ENCODE measurements at regions not wholly inside any gene's neighbourhood (a gene's known extent, or its start where the extent isn't known, plus 50 kb on each side); places are given as distances from the start of the nearest gene placed in this dataset.

DNA sequence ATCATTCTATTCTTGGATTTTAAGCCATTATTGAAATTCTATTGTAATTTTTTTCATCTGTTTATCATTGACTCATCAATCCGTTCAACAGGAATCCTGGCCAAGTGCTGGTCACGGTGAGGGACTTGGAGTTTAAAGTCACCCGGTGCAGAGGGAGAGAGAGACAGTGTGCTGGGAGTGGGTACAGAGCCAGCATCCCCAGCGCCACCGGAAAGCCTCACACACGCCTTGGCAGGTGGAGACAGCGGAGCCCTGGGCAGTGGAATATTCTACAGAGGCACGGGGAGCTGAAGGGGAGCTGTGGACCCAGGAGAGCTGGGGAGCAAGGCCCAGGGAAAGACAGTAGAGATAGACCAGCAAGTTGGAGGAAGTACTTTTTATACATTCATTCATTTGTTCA, 787.6 kb downstream of the BRD1 start:
- H3K4me1 ChIP-seq (ENCODE audit: insufficient read depth, low read length) = no peaks in the 10 kb centered on the region
- no peaks in the 10 kb centered on the region for H3K27me3 ChIP-seq (ENCODE audit: insufficient read depth, low read length)

DNA sequence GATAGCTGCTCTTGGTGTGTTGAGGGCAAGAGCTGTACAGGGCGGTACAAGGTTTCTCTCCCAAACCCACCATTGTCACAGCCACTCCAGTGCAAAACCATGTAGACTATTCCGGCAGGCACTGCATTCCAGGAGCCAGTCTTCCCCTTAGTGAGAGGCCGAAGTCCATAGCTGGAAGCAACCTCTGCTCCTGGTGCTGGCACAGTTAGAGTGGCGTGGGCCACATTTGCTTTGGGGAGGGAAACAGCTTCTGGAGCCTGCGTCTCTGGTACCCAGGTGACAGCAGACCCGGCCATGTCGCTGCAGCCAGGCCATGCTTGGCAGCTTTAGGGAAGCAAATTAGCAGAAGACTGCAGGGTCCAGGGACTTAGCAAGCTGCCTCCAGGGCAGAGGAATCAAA, 788.0 kb downstream of the BRD1 start:
- H3K9me3 ChIP-seq (ENCODE audit: low read depth, low read length) = no peaks in the 10 kb centered on the region

More for the DNA sequence above, 787.6 kb downstream of the BRD1 start:
- no peaks in the 10 kb centered on the region for H3K9me3 ChIP-seq (ENCODE audit: low read depth, low read length)
- H3K4me3 ChIP-seq (ENCODE audit: low read length) = no peak overlapping the region

DNA sequence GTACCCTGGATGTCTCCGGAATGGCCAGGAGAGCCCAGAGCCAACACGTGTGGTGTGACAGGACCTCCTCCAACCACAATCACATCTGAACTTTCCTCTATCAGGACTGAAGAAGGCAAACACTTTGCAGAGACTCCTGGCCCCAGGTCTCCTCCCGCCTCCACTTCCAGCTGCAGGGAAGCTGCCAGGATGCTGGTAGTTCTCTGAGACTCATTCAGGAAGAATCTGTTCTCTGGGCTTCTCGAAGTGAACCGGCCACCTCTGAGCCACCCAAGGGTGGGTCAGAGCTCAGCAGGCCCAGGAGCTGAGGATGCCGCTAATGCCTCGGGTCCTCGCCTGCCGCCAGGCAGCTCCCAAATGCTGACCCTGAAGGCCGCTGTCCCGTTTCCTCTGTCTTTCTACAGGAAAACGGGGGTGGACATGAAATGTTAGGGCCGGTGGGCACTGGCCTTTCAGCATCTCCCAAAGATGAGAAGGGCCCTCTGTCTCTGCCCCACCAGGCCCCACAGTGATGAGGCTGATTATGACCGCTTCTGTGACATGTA, 789.9 kb downstream of the BRD1 start:
- H3K4me1 ChIP-seq (ENCODE audit: insufficient read depth, low read length) = no peaks in the 10 kb centered on the region
- no peaks in the 10 kb centered on the region for H3K27me3 ChIP-seq (ENCODE audit: insufficient read depth, low read length)
- no peaks in the 10 kb centered on the region for H3K9me3 ChIP-seq (ENCODE audit: low read depth, low read length)
- no peak overlapping the region for H3K4me3 ChIP-seq (ENCODE audit: low read length)

More for the DNA sequence above, 788.0 kb downstream of the BRD1 start:
- no peaks in the 10 kb centered on the region for H3K4me1 ChIP-seq (ENCODE audit: insufficient read depth, low read length)
- H3K4me3 ChIP-seq (ENCODE audit: low read length) = no peak overlapping the region
- H3K27me3 ChIP-seq (ENCODE audit: insufficient read depth, low read length) = no peaks in the 10 kb centered on the region

DNA sequence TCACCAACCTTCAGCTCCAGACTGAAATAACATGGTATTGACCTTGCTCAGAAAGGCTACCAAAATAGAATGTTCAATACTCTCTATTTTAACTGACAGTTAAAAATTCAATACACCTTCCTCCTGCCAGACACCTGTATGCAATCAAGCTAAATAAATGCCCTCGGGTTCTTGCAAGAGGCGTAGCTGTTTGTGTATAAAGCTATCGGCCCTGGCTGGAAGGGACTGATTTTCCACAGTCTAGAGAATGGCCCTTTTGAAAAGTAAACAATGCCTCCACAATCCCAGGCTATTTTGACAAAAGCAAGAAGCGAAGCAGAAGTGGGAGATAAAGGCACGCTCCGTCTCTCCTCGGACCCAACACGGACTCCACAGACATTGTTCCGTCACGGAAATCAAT, 791.2 kb downstream of the BRD1 start:
- no peaks in the 10 kb centered on the region for H3K9me3 ChIP-seq (ENCODE audit: low read depth, low read length)
- H3K27me3 ChIP-seq (ENCODE audit: insufficient read depth, low read length) = no peaks in the 10 kb centered on the region

DNA sequence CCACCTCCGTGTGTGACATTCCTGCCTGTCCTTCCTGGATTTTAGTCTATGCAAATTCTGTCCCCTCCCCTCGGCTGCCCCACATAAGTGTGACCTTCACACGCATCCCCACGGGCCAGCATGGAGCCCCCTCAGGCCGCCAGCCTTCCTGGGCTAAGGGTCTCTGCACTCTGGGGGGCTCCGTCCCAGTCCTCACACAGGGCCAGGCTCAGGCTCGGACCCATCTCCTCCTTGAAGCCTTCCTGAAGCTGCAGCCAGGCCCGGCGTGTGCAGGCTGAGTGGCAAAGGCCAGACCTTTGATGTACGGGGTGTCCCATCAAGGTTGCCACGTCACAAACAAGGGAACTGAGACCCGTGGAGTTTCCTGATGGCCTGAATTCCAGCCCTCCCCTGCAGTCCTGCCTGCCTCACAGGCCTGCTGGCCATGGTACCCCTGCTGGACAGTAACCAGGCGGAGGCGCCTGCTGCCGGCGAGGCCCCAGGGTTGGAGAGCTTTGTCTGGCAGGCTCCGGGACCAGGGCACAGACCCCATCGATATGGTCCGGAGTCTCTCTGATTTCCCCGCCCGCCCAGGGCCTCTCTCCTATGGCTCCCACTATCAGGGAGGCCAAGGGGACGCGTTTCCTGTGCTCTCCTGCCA, 791.7 kb downstream of the BRD1 start:
- no peaks in the 10 kb centered on the region for H3K4me1 ChIP-seq (ENCODE audit: insufficient read depth, low read length)
- no peak overlapping the region for H3K4me3 ChIP-seq (ENCODE audit: low read length)
- no peaks in the 10 kb centered on the region for H3K9me3 ChIP-seq (ENCODE audit: low read depth, low read length)
- H3K27me3 ChIP-seq (ENCODE audit: insufficient read depth, low read length) = no peaks in the 10 kb centered on the region

More for the DNA sequence above, 791.2 kb downstream of the BRD1 start:
- no peaks in the 10 kb centered on the region for H3K4me1 ChIP-seq (ENCODE audit: insufficient read depth, low read length)
- no peak overlapping the region for H3K4me3 ChIP-seq (ENCODE audit: low read length)

DNA sequence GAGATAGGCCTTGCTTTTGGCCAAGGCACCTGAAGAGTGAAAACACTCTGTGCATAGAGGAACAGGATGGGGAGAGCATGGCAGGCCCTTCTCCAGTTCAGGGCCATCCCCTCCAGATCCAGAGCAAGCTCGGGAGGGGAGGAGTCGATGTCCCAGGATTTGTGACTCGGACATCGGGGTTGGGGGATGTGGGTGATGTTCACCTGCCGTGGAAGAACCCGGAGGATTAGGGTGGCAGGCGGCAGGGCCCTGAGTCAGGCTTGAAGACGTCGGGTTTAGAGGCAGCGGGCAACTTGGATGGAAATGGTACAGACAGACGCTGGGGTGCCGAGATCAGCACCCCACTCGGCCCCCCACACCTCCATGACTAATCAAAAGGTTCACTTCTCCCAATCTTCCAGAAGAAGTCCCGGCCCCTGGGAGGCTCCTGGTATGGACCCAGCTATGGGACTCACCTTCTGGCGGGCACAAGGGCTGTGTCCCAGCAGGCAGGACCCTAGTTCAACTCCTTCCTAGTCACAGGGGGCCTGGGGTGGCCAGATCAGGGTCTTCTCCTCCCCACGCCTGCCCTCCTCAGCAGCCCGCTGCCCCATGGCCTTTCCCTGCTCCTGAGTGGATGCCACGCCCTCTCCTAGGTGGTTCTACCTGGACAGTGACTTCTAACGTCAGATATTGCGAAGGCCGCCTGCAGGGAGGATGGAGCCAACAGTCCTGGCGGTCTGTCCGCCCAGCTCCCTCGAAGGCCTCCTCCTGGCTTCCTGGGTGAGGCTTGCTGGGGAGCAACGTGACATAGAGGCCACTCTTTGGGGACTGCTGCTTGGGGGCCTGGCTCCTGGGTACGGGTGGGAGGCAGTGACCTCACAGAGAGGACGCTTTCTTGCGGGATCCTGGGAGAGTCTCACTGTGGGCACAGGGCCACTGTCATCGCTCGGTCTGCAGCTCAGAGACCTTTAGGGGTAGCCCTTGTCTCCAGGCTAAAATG, 792.5 kb downstream of the BRD1 start:
- Histone ChIP-seq H3K4me1 (ENCODE audit: insufficient read depth, low read length) (no peaks in the 10 kb centered on the region), H3K9me3 (ENCODE audit: low read depth, low read length) (no peaks in the 10 kb centered on the region), H3K4me3 (ENCODE audit: low read length) (no peak overlapping the region), H3K27me3 (ENCODE audit: insufficient read depth, low read length) (no peaks in the 10 kb centered on the region)

DNA sequence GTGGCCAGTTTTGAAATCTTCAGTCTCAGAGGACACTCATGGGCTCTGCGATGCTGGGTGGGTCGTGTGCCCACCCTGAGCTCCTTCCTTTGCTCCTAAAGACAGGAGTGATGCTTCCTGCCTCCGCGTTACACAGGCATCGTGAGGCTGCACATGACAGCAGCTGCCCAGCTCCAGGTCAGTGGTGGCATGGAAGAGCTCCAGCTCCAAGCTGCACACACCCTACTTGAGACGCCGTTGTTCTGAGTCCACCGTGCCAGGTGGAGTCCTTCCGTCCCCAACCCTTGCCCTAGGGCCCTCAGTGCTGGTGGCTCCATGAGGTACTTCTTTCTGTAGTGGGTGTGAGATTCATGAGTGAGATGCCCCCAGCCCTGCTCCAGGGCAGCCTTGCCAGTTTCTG, 794.1 kb downstream of the BRD1 start:
- Histone ChIP-seq H3K4me3 (ENCODE audit: low read length) (no peak overlapping the region), H3K4me1 (ENCODE audit: insufficient read depth, low read length) (no peaks in the 10 kb centered on the region), H3K27me3 (ENCODE audit: insufficient read depth, low read length) (no peaks in the 10 kb centered on the region), H3K9me3 (ENCODE audit: low read depth, low read length) (no peaks in the 10 kb centered on the region)

DNA sequence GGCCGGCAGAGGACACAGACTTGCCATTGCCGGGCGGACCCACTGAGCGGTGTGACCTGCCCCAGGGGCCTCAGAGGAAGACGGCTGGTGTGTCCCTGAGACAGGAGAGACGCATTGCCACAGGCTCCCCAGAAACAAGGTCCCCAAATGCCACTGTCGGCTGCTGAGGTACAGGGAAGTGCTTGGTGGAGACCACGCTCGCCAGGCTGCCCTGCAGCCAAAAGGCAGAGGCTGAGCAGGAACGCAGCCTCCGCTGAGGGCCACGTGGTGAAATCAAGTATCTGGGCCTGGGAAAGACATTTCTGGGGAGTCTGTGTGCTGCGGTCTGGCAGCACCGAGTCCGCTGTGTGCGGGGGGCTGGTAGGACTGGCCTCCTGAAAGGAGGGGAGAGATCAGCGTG, 794.9 kb downstream of the BRD1 start:
- no peaks in the 10 kb centered on the region for H3K4me1 ChIP-seq (ENCODE audit: insufficient read depth, low read length)
- H3K27me3 ChIP-seq (ENCODE audit: insufficient read depth, low read length) = no peaks in the 10 kb centered on the region
- no peak overlapping the region for H3K4me3 ChIP-seq (ENCODE audit: low read length)
- no peaks in the 10 kb centered on the region for H3K9me3 ChIP-seq (ENCODE audit: low read depth, low read length)

DNA sequence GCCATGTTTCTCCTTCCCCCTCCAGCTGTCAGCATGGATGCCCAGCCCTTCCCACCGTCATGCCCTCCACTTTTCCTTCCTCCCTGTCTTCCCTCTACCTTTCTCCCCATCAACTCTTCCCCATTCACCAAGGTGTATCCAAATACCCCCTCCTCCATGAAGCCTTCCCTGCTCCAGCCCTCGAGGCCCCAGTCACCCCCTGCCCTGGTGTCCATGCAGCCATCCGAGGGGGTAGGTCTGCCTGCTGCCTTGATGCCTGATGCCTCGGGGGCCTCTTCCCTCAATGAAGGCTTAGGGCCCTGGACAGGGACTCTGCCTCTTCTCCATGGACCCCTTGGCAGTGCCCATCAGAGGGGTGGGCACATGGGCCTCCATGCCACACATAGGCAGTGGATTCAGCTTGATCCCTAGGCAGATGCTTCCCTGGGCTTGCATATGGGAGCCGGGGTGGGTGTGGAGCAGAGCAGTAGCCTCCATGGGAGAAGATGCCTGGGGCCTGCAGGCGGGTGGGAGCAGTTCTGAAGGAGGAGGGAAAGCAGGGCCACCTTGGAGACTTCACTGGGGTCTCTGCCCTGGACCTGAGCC, 795.8 kb downstream of the BRD1 start:
- Histone ChIP-seq H3K4me3 (ENCODE audit: low read length) (no peak overlapping the region), H3K27me3 (ENCODE audit: insufficient read depth, low read length) (no peaks in the 10 kb centered on the region), H3K9me3 (ENCODE audit: low read depth, low read length) (no peaks in the 10 kb centered on the region), H3K4me1 (ENCODE audit: insufficient read depth, low read length) (no peaks in the 10 kb centered on the region)

DNA sequence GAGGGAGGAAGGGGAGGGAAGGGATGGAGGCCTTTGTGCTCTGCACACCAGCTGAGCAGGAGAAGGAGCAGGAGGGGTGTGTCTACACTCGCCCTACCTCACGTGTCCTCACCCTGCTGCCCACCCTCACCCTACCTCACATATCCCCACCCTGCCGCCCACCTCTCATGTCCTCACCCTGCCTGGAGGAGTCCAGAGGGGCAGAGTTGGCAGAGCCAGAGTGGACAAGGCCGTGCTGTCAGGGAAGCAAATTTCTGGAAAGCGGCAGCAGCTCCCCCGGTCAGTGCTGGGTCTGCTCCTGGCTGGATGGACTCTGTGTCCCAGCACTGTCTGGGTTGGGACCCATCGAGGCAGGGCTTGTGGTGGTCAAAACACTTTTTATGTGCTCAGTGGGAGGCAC, 799.6 kb downstream of the BRD1 start:
- no peaks in the 10 kb centered on the region for H3K27me3 ChIP-seq (ENCODE audit: insufficient read depth, low read length)
- H3K9me3 ChIP-seq (ENCODE audit: low read depth, low read length) = no peaks in the 10 kb centered on the region
- H3K4me3 ChIP-seq (ENCODE audit: low read length) = no peak overlapping the region
- H3K4me1 ChIP-seq (ENCODE audit: insufficient read depth, low read length) = no peaks in the 10 kb centered on the region

DNA sequence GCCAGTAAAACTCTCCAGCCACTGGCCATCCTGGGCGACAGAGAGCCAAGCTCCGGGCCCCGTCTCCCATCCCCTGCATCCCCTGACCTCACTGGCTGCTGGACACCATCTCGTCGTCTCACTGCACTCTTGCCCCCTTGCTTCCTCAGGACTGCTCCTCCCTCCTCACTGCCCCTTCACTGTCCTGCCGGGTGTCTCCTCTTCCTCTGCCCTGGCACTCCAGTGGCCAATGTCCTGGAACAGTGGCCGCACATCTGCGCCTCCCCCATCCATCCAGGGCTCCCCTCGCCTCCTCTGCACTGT, 800.4 kb downstream of the BRD1 start:
- Histone ChIP-seq H3K4me3 (ENCODE audit: low read length) (no peak overlapping the region), H3K27me3 (ENCODE audit: insufficient read depth, low read length) (no peaks in the 10 kb centered on the region), H3K9me3 (ENCODE audit: low read depth, low read length) (no peaks in the 10 kb centered on the region), H3K4me1 (ENCODE audit: insufficient read depth, low read length) (no peaks in the 10 kb centered on the region)

DNA sequence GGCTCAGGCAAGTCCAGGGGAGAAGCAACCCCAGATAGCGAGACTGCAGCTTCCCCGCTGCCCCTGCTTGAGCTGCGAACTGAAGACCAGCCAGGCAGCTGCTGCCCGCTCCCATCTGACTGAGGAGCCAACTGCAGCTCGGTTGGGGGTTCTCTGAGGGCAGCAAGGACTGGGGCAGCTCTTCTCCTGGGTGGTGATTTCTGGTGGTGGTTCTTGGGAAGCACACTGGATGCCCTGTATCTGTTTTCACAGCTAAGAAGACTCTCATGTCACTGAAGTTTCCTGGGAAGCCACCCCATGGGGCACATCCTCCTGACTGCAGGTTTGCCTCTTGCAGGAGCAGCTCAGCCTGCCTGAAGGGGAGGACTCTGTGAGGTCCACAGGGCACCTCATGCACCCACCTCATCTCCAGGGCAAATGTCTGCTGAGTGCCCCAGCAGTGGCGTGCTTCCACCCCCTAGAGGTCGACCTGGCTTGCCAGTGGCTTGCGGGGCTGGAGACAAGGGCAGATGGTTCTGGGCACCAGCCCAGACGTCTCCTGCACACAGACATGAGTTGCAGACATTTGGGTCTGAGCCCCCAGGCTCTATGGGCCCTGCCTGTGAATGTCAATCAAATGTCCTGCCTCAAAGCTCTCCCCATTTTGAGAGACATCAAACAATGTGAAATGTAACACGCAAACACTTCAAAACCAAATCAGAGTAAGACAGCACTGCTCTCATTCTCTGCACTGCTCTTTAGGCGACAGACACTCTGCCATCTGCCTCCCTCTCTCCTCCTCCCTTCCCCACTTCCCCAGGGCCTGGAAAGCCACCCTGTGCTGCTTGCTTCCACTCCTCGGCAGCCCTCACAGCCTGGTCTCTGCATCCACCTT, 800.9 kb downstream of the BRD1 start:
- Histone ChIP-seq H3K4me1 (ENCODE audit: insufficient read depth, low read length) (no peaks in the 10 kb centered on the region), H3K4me3 (ENCODE audit: low read length) (no peak overlapping the region), H3K27me3 (ENCODE audit: insufficient read depth, low read length) (no peaks in the 10 kb centered on the region), H3K9me3 (ENCODE audit: low read depth, low read length) (no peaks in the 10 kb centered on the region)

DNA sequence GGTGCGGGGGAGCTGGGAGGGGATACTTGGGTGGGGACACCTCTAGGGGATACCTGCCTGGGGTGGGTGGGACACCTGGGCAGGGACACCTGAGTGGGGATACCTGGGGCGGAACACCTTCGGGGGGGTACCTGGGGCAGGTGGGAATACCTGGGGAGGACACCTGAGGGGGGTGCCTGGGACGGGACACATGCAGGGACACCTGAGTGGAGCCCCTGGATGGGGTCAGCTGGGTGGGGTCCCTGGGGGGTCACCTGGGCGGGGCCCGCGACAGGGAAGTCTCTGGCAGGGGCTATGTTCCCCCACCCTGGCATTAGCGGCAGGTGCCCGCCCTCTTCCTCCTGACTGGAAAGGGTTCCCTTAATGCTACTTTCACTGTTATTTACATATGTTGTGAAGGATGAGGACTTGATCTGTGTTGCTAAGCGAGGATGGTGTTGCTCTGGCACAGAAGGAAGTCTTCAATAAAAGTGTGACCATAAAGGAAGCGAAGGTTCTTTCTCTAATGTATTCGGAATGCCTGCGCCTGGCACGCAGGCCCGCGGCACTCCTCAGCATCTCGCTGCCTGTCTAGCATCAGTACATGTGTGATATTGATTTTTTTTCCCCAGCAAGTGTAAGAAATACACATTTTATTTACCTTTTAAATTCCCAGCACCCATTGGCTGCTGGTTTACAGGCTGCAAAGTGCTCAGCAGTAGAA, 801.7 kb downstream of the BRD1 start:
- Histone ChIP-seq H3K9me3 (ENCODE audit: low read depth, low read length) (no peaks in the 10 kb centered on the region), H3K4me1 (ENCODE audit: insufficient read depth, low read length) (no peaks in the 10 kb centered on the region)

DNA sequence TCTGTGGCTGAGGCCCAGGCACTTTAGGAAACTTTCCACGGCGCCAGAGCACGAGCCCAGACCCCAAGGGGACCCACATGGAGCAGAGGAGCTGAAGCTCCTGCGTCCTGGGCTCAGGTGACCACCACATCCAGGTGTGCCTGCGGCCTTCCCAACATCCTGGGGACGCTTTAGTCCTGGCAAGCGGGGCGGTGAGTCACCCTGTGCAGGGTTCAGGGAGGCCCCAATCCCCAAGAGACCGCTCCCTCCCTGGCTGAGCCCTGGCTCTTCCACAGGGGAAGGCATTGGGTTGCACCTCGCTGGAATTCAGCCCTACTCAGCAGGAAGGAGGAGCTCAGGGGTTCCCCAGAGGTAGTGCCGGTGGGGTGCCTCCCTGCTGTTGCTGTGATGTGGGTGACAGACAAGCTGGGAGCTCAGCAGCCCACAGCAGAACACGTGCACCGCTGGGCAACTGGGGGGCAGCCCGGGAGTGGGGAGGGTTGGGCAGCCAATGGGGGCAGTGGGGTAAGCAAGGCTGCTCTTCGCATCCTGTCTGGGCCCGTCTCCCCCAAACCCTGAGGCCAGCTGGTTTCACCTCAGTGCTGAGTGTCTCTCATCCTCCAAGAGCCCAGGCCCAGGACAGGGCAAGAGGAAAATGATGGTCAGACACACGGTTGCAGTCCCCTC, 802.8 kb downstream of the BRD1 start:
- Histone ChIP-seq H3K4me3 (ENCODE audit: low read length) (no peak overlapping the region), H3K9me3 (ENCODE audit: low read depth, low read length) (no peaks in the 10 kb centered on the region), H3K27me3 (ENCODE audit: insufficient read depth, low read length) (no peaks in the 10 kb centered on the region), H3K4me1 (ENCODE audit: insufficient read depth, low read length) (no peaks in the 10 kb centered on the region)

More for the DNA sequence above, 801.7 kb downstream of the BRD1 start:
- no peak overlapping the region for H3K4me3 ChIP-seq (ENCODE audit: low read length)
- H3K27me3 ChIP-seq (ENCODE audit: insufficient read depth, low read length) = no peaks in the 10 kb centered on the region

Measured in mononuclear cell (primary cell).